GM12878 (cell line): ENCODE measurements at regions not wholly inside any gene's neighbourhood (a gene's known extent, or its start where the extent isn't known, plus 50 kb on each side); places are given as distances from the start of the nearest gene placed in this dataset.

Source experiments
- CTCF ChIP-seq, 3 experiments: IDR thresholded peaks in 2 of 3; conservative IDR thresholded peaks in 1 of 3; 2 replicates each; pipeline ENCODE4 v1.5.1; 2011; ENCODE audit warnings: low read depth in 3 of 3, low read length in 3 of 3, mild to moderate bottlenecking in 3 of 3, control low read depth in 2 of 3, moderate library complexity in 2 of 3, inconsistent platforms in 1 of 3, mixed read lengths in 1 of 3; ENCODE audit not compliant: control insufficient read depth in 2 of 3, insufficient read depth in 1 of 3; ENCODE audit errors: extremely low read depth in 1 of 3
- ESRRA ChIP-seq: IDR thresholded peaks from 2 replicates; pipeline ENCODE4 v1.6.1; 2012; ENCODE audit warnings: mild to moderate bottlenecking, low read length, improper control_type of control experiment
- HCFC1 ChIP-seq: fragments of 150-350 bp; IDR thresholded peaks from 2 replicates; pipeline ENCODE4 v1.6.1; 2014; ENCODE audit warnings: low read length
- MAX ChIP-seq: IDR thresholded peaks from 2 replicates; pipeline ENCODE4 v1.6.1; 2012; ENCODE audit warnings: low read depth, low read length, improper control_type of control experiment
- MTA2 ChIP-seq: fragments of 450-650 bp; IDR thresholded peaks from 2 replicates; pipeline ENCODE4 v1.6.1; 2016; ENCODE audit warnings: low read depth, mild to moderate bottlenecking, moderate library complexity
- PAX8 ChIP-seq: fragments of 450-650 bp; IDR thresholded peaks from 2 replicates; pipeline ENCODE4 v1.6.1; 2017; ENCODE audit warnings: mild to moderate bottlenecking, moderate library complexity
- RAD21 ChIP-seq: IDR thresholded peaks from 2 replicates; pipeline ENCODE4 v1.6.1; 2011; ENCODE audit warnings: mild to moderate bottlenecking, low read depth, low read length, moderate library complexity; ENCODE audit not compliant: insufficient read depth
- RCOR1 ChIP-seq: conservative IDR thresholded peaks from 2 replicates; pipeline ENCODE4 v1.6.1; 2012; ENCODE audit warnings: low read depth, low read length, improper control_type of control experiment
- TCF12 ChIP-seq: IDR thresholded peaks from 2 replicates; pipeline ENCODE4 v1.6.1; 2011; ENCODE audit warnings: low read depth, mild to moderate bottlenecking, low read length
- ZNF274 ChIP-seq: IDR thresholded peaks from one replicate; pipeline ENCODE4 v1.8.0; 2011; ENCODE audit not compliant: insufficient read length, insufficient read depth
- ZNF384 ChIP-seq: IDR thresholded peaks from 2 replicates; pipeline ENCODE4 v1.6.1; 2012; ENCODE audit warnings: low read depth, mild to moderate bottlenecking, low read length, improper control_type of control experiment, borderline replicate concordance

- TF ChIP-seq CTCF (IDR thresholded peaks at IDR 0.05 in 2 of 3, conservative IDR thresholded peaks at IDR 0.05 in 1 of 3; ENCODE audit: control insufficient read depth in 2 of 3, extremely low read depth in 1 of 3, insufficient read depth in 1 of 3, low read depth in 3 of 3, low read length in 3 of 3) = no peak
- TF ChIP-seq HCFC1 = no peak
- TF ChIP-seq ESRRA = no peak
- TF ChIP-seq RAD21 = no peak
- no peak for TF ChIP-seq ZNF384
- TF ChIP-seq ZNF274 = no peak
- TF ChIP-seq MAX = no peak
- TF ChIP-seq MTA2 = no peak
- no peak for TF ChIP-seq TCF12
- TF ChIP-seq PAX8 = no peak
- no peak for TF ChIP-seq RCOR1
Observed at GRCh38 chr1:228891272-228892034, 156.2 kb downstream of the RHOU start.
